ENCODE measurements at regions not wholly inside any gene's neighbourhood (a gene's known extent, or its start where the extent isn't known, plus 50 kb on each side); places are given as distances from the start of the nearest gene placed in this dataset.
A peak's percentile ranks its signal among the peaks of the same experiment; 100 is the strongest.

GRCh38 chr1:188708795-188709535 is 1768.7 kb downstream of the BRINP3 start:
- H3K4me3 ChIP-seq (ENCODE audit: low read depth, low read length) = no peak overlapping the region
- H3K27me3 ChIP-seq (ENCODE audit: insufficient read depth, low read length) = no peaks in the 10 kb centered on the region
- no CpG with 5 or more reads among the region's 4 CpGs for WGBS (ENCODE audit: extremely low coverage, insufficient coverage, insufficient read length)

GRCh38 chr1:188715566-188715965 is 1762.1 kb downstream of the BRINP3 start:
- H3K27ac ChIP-seq (ENCODE audit: low read depth, low read length) = no peak overlapping the region
- no peak overlapping the region for H3K4me3 ChIP-seq (ENCODE audit: low read depth, low read length)
- H3K36me3 ChIP-seq (ENCODE audit: control insufficient read depth in 1 of 2, insufficient read depth in 2 of 2, low read length in 2 of 2) = no peaks in the 10 kb centered on the region
- no peak overlapping the region for H3K18ac ChIP-seq (ENCODE audit: low read length)
- no peak overlapping the region for H3K9ac ChIP-seq (ENCODE audit: low read length)
- H3K4me2 ChIP-seq (ENCODE audit: low read length) = no peak overlapping the region
- no peaks in the 10 kb centered on the region for H3K9me3 ChIP-seq (ENCODE audit: insufficient read depth, low read depth, low read length)
- H3K79me2 ChIP-seq (ENCODE audit: control insufficient read depth, insufficient read depth, low read length, poor library complexity) = no peaks in the 10 kb centered on the region
- no peak overlapping the region for H3K23ac ChIP-seq (ENCODE audit: low read length)
- H2AFZ ChIP-seq (ENCODE audit: insufficient read depth, low read length, poor library complexity) = no peak overlapping the region
- no peak overlapping the region for H4K8ac ChIP-seq (ENCODE audit: low read depth, low read length)
- no peak overlapping the region for H2BK120ac ChIP-seq (ENCODE audit: insufficient read depth, low read length, poor library complexity)
- H2BK5ac ChIP-seq (ENCODE audit: low read depth, low read length, poor library complexity) = no peak overlapping the region
- H2BK12ac ChIP-seq (ENCODE audit: low read length) = no peak overlapping the region
- no peak overlapping the region for H2AK5ac ChIP-seq (ENCODE audit: low read length)
- H4K91ac ChIP-seq (ENCODE audit: low read depth, low read length) = no peak overlapping the region
- no peaks in the 10 kb centered on the region for H3K4me1 ChIP-seq (ENCODE audit: control insufficient read depth in 1 of 2, insufficient read depth in 2 of 2, low read length in 2 of 2)
- no peak overlapping the region for H4K12ac ChIP-seq (ENCODE audit: low read depth, low read length)
- no peak overlapping the region for H3K4ac ChIP-seq (ENCODE audit: low read depth, low read length)
- no peaks in the 10 kb centered on the region for H3K27me3 ChIP-seq (ENCODE audit: insufficient read depth, low read length)
- no peaks in the 10 kb centered on the region for H3K79me1 ChIP-seq (ENCODE audit: low read length)
- no CpG with 5 or more reads among the region's 1 CpG for WGBS (ENCODE audit: extremely low coverage, insufficient coverage, insufficient read length)
- DNase-seq = peak in 1 of 2 donors; percentile 12
- no peak overlapping the region for H3K14ac ChIP-seq (ENCODE audit: low read length)

More at GRCh38 chr1:188708795-188709535, 1768.7 kb downstream of the BRINP3 start:
- H2BK12ac ChIP-seq (ENCODE audit: low read length) = no peak overlapping the region
- no peak overlapping the region for H3K4me2 ChIP-seq (ENCODE audit: low read length)
- H3K36me3 ChIP-seq (ENCODE audit: control insufficient read depth in 1 of 2, insufficient read depth in 2 of 2, low read length in 2 of 2) = no peaks in the 10 kb centered on the region
- H2BK5ac ChIP-seq (ENCODE audit: low read depth, low read length, poor library complexity) = no peak overlapping the region
- no peak overlapping the region for H2AFZ ChIP-seq (ENCODE audit: insufficient read depth, low read length, poor library complexity)
- H3K4ac ChIP-seq (ENCODE audit: low read depth, low read length) = no peak overlapping the region
- H4K8ac ChIP-seq (ENCODE audit: low read depth, low read length) = no peak overlapping the region
- no peaks in the 10 kb centered on the region for H3K79me1 ChIP-seq (ENCODE audit: low read length)
- H3K27ac ChIP-seq (ENCODE audit: low read depth, low read length) = no peak overlapping the region
- no peak overlapping the region for H2AK5ac ChIP-seq (ENCODE audit: low read length)
- DNase-seq = no peak
- H3K9me3 ChIP-seq (ENCODE audit: insufficient read depth, low read depth, low read length) = no peaks in the 10 kb centered on the region
- H3K9ac ChIP-seq (ENCODE audit: low read length) = no peak overlapping the region
- no peak overlapping the region for H3K23ac ChIP-seq (ENCODE audit: low read length)
- H3K4me1 ChIP-seq (ENCODE audit: control insufficient read depth in 1 of 2, insufficient read depth in 2 of 2, low read length in 2 of 2) = no peaks in the 10 kb centered on the region
- H3K14ac ChIP-seq (ENCODE audit: low read length) = no peak overlapping the region
- H3K79me2 ChIP-seq (ENCODE audit: control insufficient read depth, insufficient read depth, low read length, poor library complexity) = no peaks in the 10 kb centered on the region
- no peak overlapping the region for H2BK120ac ChIP-seq (ENCODE audit: insufficient read depth, low read length, poor library complexity)
- no peak overlapping the region for H3K18ac ChIP-seq (ENCODE audit: low read length)
- no peak overlapping the region for H4K12ac ChIP-seq (ENCODE audit: low read depth, low read length)
- no peak overlapping the region for H4K91ac ChIP-seq (ENCODE audit: low read depth, low read length)

- Histone ChIP-seq H2AFZ (ENCODE audit: insufficient read depth, low read length, poor library complexity) (no peak overlapping the region), H3K9me3 (ENCODE audit: insufficient read depth, low read depth, low read length) (no peaks in the 10 kb centered on the region), H2BK120ac (ENCODE audit: insufficient read depth, low read length, poor library complexity) (no peak overlapping the region), H3K4me3 (ENCODE audit: low read depth, low read length) (no peak overlapping the region), H4K8ac (ENCODE audit: low read depth, low read length) (no peak overlapping the region), H3K4ac (ENCODE audit: low read depth, low read length) (no peak overlapping the region), H3K18ac (ENCODE audit: low read length) (no peak overlapping the region), H4K12ac (ENCODE audit: low read depth, low read length) (no peak overlapping the region), H3K79me1 (ENCODE audit: low read length) (no peaks in the 10 kb centered on the region), H3K79me2 (ENCODE audit: control insufficient read depth, insufficient read depth, low read length, poor library complexity) (no peaks in the 10 kb centered on the region), H2BK5ac (ENCODE audit: low read depth, low read length, poor library complexity) (no peak overlapping the region), H3K4me1 (ENCODE audit: control insufficient read depth in 1 of 2, insufficient read depth in 2 of 2, low read length in 2 of 2) (no peaks in the 10 kb centered on the region), H3K4me2 (ENCODE audit: low read length) (no peak overlapping the region), H3K27ac (ENCODE audit: low read depth, low read length) (no peak overlapping the region), H3K36me3 (ENCODE audit: control insufficient read depth in 1 of 2, insufficient read depth in 2 of 2, low read length in 2 of 2) (no peaks in the 10 kb centered on the region), H3K9ac (ENCODE audit: low read length) (no peak overlapping the region), H3K27me3 (ENCODE audit: insufficient read depth, low read length) (no peaks in the 10 kb centered on the region), H4K91ac (ENCODE audit: low read depth, low read length) (no peak overlapping the region), H2BK12ac (ENCODE audit: low read length) (no peak overlapping the region), H3K14ac (ENCODE audit: low read length) (no peak overlapping the region), H2AK5ac (ENCODE audit: low read length) (no peak overlapping the region), H3K23ac (ENCODE audit: low read length) (no peak overlapping the region)
- no peak for DNase-seq
- no CpG with 5 or more reads among the region's 3 CpGs for WGBS (ENCODE audit: extremely low coverage, insufficient coverage, insufficient read length)
Measured at GRCh38 chr1:188719735-188720134, 1757.9 kb downstream of the BRINP3 start.

GRCh38 chr1:188723332-188724020 is 1754.2 kb downstream of the BRINP3 start:
- Histone ChIP-seq H3K4ac (ENCODE audit: low read depth, low read length) (no peak overlapping the region), H3K27ac (ENCODE audit: low read depth, low read length) (no peak overlapping the region), H3K4me3 (ENCODE audit: low read depth, low read length) (no peak overlapping the region), H3K79me2 (ENCODE audit: control insufficient read depth, insufficient read depth, low read length, poor library complexity) (no peaks in the 10 kb centered on the region), H3K9ac (ENCODE audit: low read length) (no peak overlapping the region), H4K91ac (ENCODE audit: low read depth, low read length) (no peak overlapping the region), H3K23ac (ENCODE audit: low read length) (no peak overlapping the region), H2BK5ac (ENCODE audit: low read depth, low read length, poor library complexity) (no peak overlapping the region), H2BK12ac (ENCODE audit: low read length) (no peak overlapping the region), H3K4me2 (ENCODE audit: low read length) (no peak overlapping the region), H4K8ac (ENCODE audit: low read depth, low read length) (no peak overlapping the region), H2AK5ac (ENCODE audit: low read length) (no peak overlapping the region), H3K4me1 (ENCODE audit: control insufficient read depth in 1 of 2, insufficient read depth in 2 of 2, low read length in 2 of 2) (no peaks in the 10 kb centered on the region), H2AFZ (ENCODE audit: insufficient read depth, low read length, poor library complexity) (no peak overlapping the region), H3K79me1 (ENCODE audit: low read length) (no peaks in the 10 kb centered on the region), H3K18ac (ENCODE audit: low read length) (no peak overlapping the region), H2BK120ac (ENCODE audit: insufficient read depth, low read length, poor library complexity) (no peak overlapping the region), H3K27me3 (ENCODE audit: insufficient read depth, low read length) (no peaks in the 10 kb centered on the region), H3K14ac (ENCODE audit: low read length) (no peak overlapping the region), H4K12ac (ENCODE audit: low read depth, low read length) (no peak overlapping the region), H3K9me3 (ENCODE audit: insufficient read depth, low read depth, low read length) (no peaks in the 10 kb centered on the region), H3K36me3 (ENCODE audit: control insufficient read depth in 1 of 2, insufficient read depth in 2 of 2, low read length in 2 of 2) (no peaks in the 10 kb centered on the region)
- WGBS (ENCODE audit: extremely low coverage, insufficient coverage, insufficient read length) = no CpG with 5 or more reads among the region's 2 CpGs
- no peak for DNase-seq

Measured in trophoblast cell (in vitro differentiated cells and primary cell).